GM12878 (cell line): ENCODE measurements at regions not wholly inside any gene's neighbourhood (a gene's known extent, or its start where the extent isn't known, plus 50 kb on each side); places are given as distances from the start of the nearest gene placed in this dataset.

ENCODE experiments used
- ATAC-seq: fragments of 200-7000 bp; cut with Tn5 transposase; 3 replicates; pipeline ENCODE4 v1.9.1; 2020; ENCODE audit warnings: mild to moderate bottlenecking, moderate library complexity
- BruUV-seq: library from RNA; stranded (reverse); fragments of 400-500 nt; replicated peaks from 2 replicates; lab custom pipeline; 2021; lab: Mats Ljungman, UMichigan
- CTCF ChIA-PET: fragments of 300-600 bp; sonication (Branson Sonifier 250); formaldehyde crosslinking; extraction: SDS; loops from one replicate; lab custom pipeline; 2021; ENCODE audit warnings: inconsistent platforms; lab: Yijun Ruan, JAX
- POLR2A ChIA-PET: fragments of 350-600 bp; formaldehyde crosslinking; extraction: SDS; loops from one replicate; lab custom pipeline; 2021; ENCODE audit warnings: inconsistent platforms; lab: Charles Lee
- RAD21 ChIA-PET: fragments of 300-600 bp; sonication (Branson Sonifier 250); formaldehyde crosslinking; loops from one replicate; lab custom pipeline; 2023; ENCODE audit warnings: antibody characterized with exemption; ENCODE audit not compliant: unreplicated experiment; lab: Charles Lee
- SMC1A ChIA-PET: fragments of 300-600 bp; sonication (Branson Sonifier 250); formaldehyde crosslinking; loops from one replicate; lab custom pipeline; 2023; ENCODE audit not compliant: unreplicated experiment, uncharacterized antibody; lab: Charles Lee
- DNase-seq: peaks from one replicate; pipeline ENCODE4 v3.0.0-alpha.2; 2011; ENCODE audit warnings: low read depth, low spot score
- FAIRE-seq: peaks from 3 replicates; lab custom pipeline; 2011; peaks lifted over from hg19 to GRCh38; lab: Jason Lieb, UNC
- H2AFZ ChIP-seq: 2 replicates; pipeline ENCODE4 v1.6.0; 2011; ENCODE audit warnings: low read depth, low read length, control low read depth; ENCODE audit not compliant: control insufficient read depth
- H3K27ac ChIP-seq: 2 replicates; pipeline ENCODE4 v1.5.1; 2011; ENCODE audit warnings: control low read depth; ENCODE audit not compliant: control insufficient read depth, insufficient read depth
- H3K27me3 ChIP-seq, 2 experiments: replicated peaks in 1 of 2; 2 replicates each; pipeline versions ENCODE4 v1.6.0 to v1.6.1; 2011; ENCODE audit warnings: low read length in 1 of 2; ENCODE audit not compliant: control insufficient read depth in 2 of 2, insufficient read depth in 2 of 2
- H3K36me3 ChIP-seq, 2 experiments: 2 replicates each; pipeline ENCODE4 v1.5.1; 2011; ENCODE audit warnings: low read length in 1 of 2; ENCODE audit not compliant: control insufficient read depth in 2 of 2, insufficient read depth in 2 of 2
- H3K4me1 ChIP-seq: 2 replicates; pipeline ENCODE4 v1.6.1; 2011; ENCODE audit warnings: mild to moderate bottlenecking, low read length, moderate library complexity, mixed read lengths; ENCODE audit not compliant: control insufficient read depth, insufficient read depth
- H3K4me2 ChIP-seq: 2 replicates; pipeline ENCODE4 v1.6.0; 2011; ENCODE audit warnings: control low read depth; ENCODE audit not compliant: control insufficient read depth, insufficient read depth
- H3K4me3 ChIP-seq: fragments of 200-600 bp; sonication (generic); 2 replicates; pipeline ENCODE4 v1.5.1; 2016
- H3K79me2 ChIP-seq: 2 replicates; pipeline ENCODE4 v1.6.0; 2011; ENCODE audit warnings: low read length; ENCODE audit not compliant: control insufficient read depth, insufficient read depth
- H3K9ac ChIP-seq: 2 replicates; pipeline ENCODE4 v1.8.0; 2011; ENCODE audit warnings: low read length, control low read depth, mixed read lengths; ENCODE audit not compliant: control insufficient read depth, insufficient read depth
- H3K9me3 ChIP-seq: replicated peaks from 3 replicates; pipeline ENCODE4 v1.5.1; 2011; ENCODE audit warnings: mild to moderate bottlenecking, low read length; ENCODE audit not compliant: control insufficient read depth, insufficient read depth
- H4K20me1 ChIP-seq: 2 replicates; pipeline ENCODE4 v1.6.0; 2011; ENCODE audit not compliant: control insufficient read depth, insufficient read depth
- ATF7 ChIP-seq: fragments of 450-650 bp; IDR thresholded peaks from 2 replicates; pipeline ENCODE4 v1.6.1; 2016; ENCODE audit warnings: low read depth, mild to moderate bottlenecking
- HCFC1 ChIP-seq: fragments of 150-350 bp; IDR thresholded peaks from 2 replicates; pipeline ENCODE4 v1.6.1; 2014; ENCODE audit warnings: low read length
- NFIC ChIP-seq: IDR thresholded peaks from 2 replicates; pipeline ENCODE4 v1.6.1; 2012; ENCODE audit warnings: low read depth, mild to moderate bottlenecking, inconsistent platforms, low read length, moderate library complexity
- PML ChIP-seq: IDR thresholded peaks from 2 replicates; pipeline ENCODE4 v1.6.1; 2012; ENCODE audit warnings: low read length, inconsistent platforms
- POLR2A ChIP-seq: IDR thresholded peaks from 2 replicates; pipeline ENCODE4 v1.6.1; 2011; ENCODE audit warnings: low read depth, mild to moderate bottlenecking, low read length
- RB1 ChIP-seq: fragments of 450-650 bp; formaldehyde crosslinking; IDR thresholded peaks from 2 replicates; pipeline ENCODE4 v1.6.1; 2017; ENCODE audit warnings: mild to moderate bottlenecking, borderline replicate concordance
- RBBP5 ChIP-seq: fragments of 200-600 bp; sonication (generic); conservative IDR thresholded peaks from 2 replicates; pipeline ENCODE4 v1.6.1; 2016
- YY1 ChIP-seq: IDR thresholded peaks from 2 replicates; pipeline ENCODE4 v1.6.1; 2011; ENCODE audit warnings: low read depth, mild to moderate bottlenecking, low read length
- in situ Hi-C: fragments of 300-500 bp; cut with MboI; formaldehyde crosslinking; loops from 9 replicates; pipeline ENCODE4 v1.14.3; 2018; ENCODE audit warnings: mixed read lengths
- intact Hi-C: fragments of 100-400 bp; cut with micrococcal nuclease; formaldehyde crosslinking; loops from one replicate; pipeline ENCODE4 v1.14.2; 2022; ENCODE audit not compliant: unreplicated experiment
- TF ChIP-seq, protein P1 (sequence below): IDR thresholded peaks from 2 replicates; pipeline ENCODE4 v1.6.1; 2012; ENCODE audit warnings: mild to moderate bottlenecking, low read depth, low read length

GRCh38 chr9:108376140-108376539, 479.6 kb downstream of the ACTL7B start:
- Histone ChIP-seq H2AFZ (no peak overlapping the region), H3K79me2 (no peaks in the 10 kb centered on the region), H3K9ac (no peak overlapping the region), H4K20me1 (no peaks in the 10 kb centered on the region), H3K36me3 (no peaks in the 10 kb centered on the region), H3K4me2 (no peak overlapping the region), H3K27ac (no peak overlapping the region), H3K27me3 (no peaks in the 10 kb centered on the region), H3K9me3 (no peaks in the 10 kb centered on the region), H3K4me1 (no peaks in the 10 kb centered on the region), H3K4me3 (no peak overlapping the region)
- ChIA-PET RAD21 (no interaction called here), CTCF (no interaction called here), SMC1A (no interaction called here), POLR2A (no interaction called here)
- TF ChIP-seq, protein P1, sequence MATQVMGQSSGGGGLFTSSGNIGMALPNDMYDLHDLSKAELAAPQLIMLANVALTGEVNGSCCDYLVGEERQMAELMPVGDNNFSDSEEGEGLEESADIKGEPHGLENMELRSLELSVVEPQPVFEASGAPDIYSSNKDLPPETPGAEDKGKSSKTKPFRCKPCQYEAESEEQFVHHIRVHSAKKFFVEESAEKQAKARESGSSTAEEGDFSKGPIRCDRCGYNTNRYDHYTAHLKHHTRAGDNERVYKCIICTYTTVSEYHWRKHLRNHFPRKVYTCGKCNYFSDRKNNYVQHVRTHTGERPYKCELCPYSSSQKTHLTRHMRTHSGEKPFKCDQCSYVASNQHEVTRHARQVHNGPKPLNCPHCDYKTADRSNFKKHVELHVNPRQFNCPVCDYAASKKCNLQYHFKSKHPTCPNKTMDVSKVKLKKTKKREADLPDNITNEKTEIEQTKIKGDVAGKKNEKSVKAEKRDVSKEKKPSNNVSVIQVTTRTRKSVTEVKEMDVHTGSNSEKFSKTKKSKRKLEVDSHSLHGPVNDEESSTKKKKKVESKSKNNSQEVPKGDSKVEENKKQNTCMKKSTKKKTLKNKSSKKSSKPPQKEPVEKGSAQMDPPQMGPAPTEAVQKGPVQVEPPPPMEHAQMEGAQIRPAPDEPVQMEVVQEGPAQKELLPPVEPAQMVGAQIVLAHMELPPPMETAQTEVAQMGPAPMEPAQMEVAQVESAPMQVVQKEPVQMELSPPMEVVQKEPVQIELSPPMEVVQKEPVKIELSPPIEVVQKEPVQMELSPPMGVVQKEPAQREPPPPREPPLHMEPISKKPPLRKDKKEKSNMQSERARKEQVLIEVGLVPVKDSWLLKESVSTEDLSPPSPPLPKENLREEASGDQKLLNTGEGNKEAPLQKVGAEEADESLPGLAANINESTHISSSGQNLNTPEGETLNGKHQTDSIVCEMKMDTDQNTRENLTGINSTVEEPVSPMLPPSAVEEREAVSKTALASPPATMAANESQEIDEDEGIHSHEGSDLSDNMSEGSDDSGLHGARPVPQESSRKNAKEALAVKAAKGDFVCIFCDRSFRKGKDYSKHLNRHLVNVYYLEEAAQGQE, result no peak
- BruUV-seq, result no TSS peak
- in situ Hi-C loops (no loop called here), intact Hi-C loops (no loop called here)
- FAIRE-seq, result no peak
- no peak for ATAC-seq
- no peak for DNase-seq

DNA sequence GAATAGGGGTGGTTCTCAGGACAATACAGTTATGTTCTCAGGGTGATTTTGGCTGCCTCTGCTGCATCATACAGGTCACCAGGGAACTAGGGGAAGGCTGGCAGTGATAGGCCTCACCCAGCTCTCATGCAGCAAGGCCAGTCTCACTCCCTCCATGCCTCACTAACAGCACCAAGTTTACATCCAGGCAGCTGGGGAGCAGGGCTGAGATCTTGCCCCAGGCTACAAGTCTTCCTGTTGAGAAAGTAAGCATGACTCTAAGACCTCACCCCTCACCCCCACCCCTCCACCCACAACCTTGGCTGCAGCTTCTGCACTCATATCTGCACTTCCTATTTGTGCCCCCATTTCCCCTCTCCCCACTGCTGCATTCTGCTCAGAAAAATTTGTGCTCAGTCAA, 481.2 kb downstream of the ACTL7B start:
- H3K79me2 ChIP-seq, result no peaks in the 10 kb centered on the region
- no peaks in the 10 kb centered on the region for H3K4me1 ChIP-seq
- H4K20me1 ChIP-seq, result no peaks in the 10 kb centered on the region
- H3K4me3 ChIP-seq, result no peak overlapping the region
- no peak overlapping the region for H2AFZ ChIP-seq
- no peaks in the 10 kb centered on the region for H3K36me3 ChIP-seq
- no TSS peak for BruUV-seq
- H3K27ac ChIP-seq, result no peak overlapping the region
- TF ChIP-seq NFIC (no peak), ATF7 (no peak), RB1 (no peak), POLR2A (no peak), HCFC1 (no peak), RBBP5 (no peak), YY1 (no peak), PML (no peak)
- in situ Hi-C loops, result no loop called here
- no peak for FAIRE-seq
- POLR2A ChIA-PET, result no interaction called here
- SMC1A ChIA-PET, result interaction anchor here (1.1 kb wide), 1 partner anchor 19 kb away, joined by 3 read pairs; no protein-coding TSS in a partner anchor
- RAD21 ChIA-PET, result no interaction called here
- intact Hi-C loops, result no loop called here
- ATAC-seq, result no peak
- no peak for DNase-seq
- H3K4me2 ChIP-seq, result no peak overlapping the region
- no peak overlapping the region for H3K9ac ChIP-seq
- no peaks in the 10 kb centered on the region for H3K27me3 ChIP-seq
- CTCF ChIA-PET, result no interaction called here
- H3K9me3 ChIP-seq, result no peaks in the 10 kb centered on the region
